ENCODE measurements at regions not wholly inside any gene's neighbourhood (a gene's known extent, or its start where the extent isn't known, plus 50 kb on each side); places are given as distances from the start of the nearest gene placed in this dataset.

- TF ChIP-seq, protein P1, sequence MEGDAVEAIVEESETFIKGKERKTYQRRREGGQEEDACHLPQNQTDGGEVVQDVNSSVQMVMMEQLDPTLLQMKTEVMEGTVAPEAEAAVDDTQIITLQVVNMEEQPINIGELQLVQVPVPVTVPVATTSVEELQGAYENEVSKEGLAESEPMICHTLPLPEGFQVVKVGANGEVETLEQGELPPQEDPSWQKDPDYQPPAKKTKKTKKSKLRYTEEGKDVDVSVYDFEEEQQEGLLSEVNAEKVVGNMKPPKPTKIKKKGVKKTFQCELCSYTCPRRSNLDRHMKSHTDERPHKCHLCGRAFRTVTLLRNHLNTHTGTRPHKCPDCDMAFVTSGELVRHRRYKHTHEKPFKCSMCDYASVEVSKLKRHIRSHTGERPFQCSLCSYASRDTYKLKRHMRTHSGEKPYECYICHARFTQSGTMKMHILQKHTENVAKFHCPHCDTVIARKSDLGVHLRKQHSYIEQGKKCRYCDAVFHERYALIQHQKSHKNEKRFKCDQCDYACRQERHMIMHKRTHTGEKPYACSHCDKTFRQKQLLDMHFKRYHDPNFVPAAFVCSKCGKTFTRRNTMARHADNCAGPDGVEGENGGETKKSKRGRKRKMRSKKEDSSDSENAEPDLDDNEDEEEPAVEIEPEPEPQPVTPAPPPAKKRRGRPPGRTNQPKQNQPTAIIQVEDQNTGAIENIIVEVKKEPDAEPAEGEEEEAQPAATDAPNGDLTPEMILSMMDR (IDR thresholded peaks at IDR 0.05; ENCODE audit: low read depth, low read length, missing input control): no peak
- TF ChIP-seq RAD21 (IDR thresholded peaks at IDR 0.05): no peak
- no peak for TF ChIP-seq ATF3 (IDR thresholded peaks at IDR 0.05)
- TF ChIP-seq GABPA (IDR thresholded peaks at IDR 0.05 in 1 of 2, conservative IDR thresholded peaks at IDR 0.05 in 1 of 2): no peak
- TF ChIP-seq REST (IDR thresholded peaks at IDR 0.05): no peak
- no peak for TF ChIP-seq YY1 (IDR thresholded peaks at IDR 0.05)
- TF ChIP-seq TAF1 (conservative IDR thresholded peaks at IDR 0.05): no peak
- TF ChIP-seq RXRA (IDR thresholded peaks at IDR 0.05): no peak
- TF ChIP-seq JUND (IDR thresholded peaks at IDR 0.05): no peak
- TF ChIP-seq HNF4G (IDR thresholded peaks at IDR 0.05): no peak
Observed at GRCh38 chr3:23644099-23644498, 161.7 kb upstream of the UBE2E1 start.

Measured in liver (tissue), 3 donors.